ENCODE measurements at regions not wholly inside any gene's neighbourhood (a gene's known extent, or its start where the extent isn't known, plus 50 kb on each side); places are given as distances from the start of the nearest gene placed in this dataset.

DNA sequence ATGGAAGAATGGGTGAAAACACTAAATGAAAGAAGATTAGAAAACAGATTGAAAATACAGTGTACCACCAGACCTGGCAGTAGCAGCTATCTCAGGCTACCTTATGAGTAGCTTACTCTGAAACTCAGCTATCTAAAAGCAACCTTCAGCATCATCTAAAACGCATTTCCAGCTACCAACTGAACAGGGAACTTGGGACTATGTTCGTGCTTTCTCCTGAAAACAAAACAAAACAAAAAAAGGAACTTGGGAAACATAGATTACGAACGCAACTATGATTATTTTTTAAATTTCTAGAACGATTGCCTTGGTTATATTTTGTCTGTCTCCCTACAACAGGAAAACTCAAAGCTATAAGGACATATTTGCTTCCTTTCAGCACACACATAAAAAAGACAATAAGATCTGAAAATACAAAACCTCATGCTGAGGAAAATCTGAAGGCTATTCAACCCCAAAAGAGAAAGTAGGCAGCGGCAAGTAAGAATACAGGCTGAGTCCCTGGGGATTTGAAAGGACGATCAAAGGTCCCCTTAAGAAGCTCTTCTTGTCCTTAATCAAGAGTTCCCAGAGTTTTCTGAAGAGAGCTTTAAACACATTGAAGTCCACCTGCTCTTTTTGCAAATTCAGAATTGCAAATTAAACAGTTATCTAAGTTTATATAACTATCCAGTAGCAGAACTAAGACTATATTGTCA, 53.4 kb downstream of the OR2K2 start:
- no peaks in the 10 kb centered on the region for H3K9me1 ChIP-seq (replicated peaks; ENCODE audit: control insufficient read depth, extremely low read depth, insufficient read depth, low read length)
- no peaks in the 10 kb centered on the region for H3K9me3 ChIP-seq (replicated peaks; ENCODE audit: control insufficient read depth, insufficient read depth, low read length)
- no peaks in the 10 kb centered on the region for H3K27me3 ChIP-seq (ENCODE audit: control insufficient read depth in 2 of 2, insufficient read depth in 2 of 2, low read length in 2 of 2)
- POLR2A ChIA-PET = no interaction called here
- no TSS peak for BruUV-seq (replicated peaks)
- DNase-seq (ENCODE audit: low read depth, low spot score) (no peak), FAIRE-seq (no peak)
- no peak overlapping the region for H3K27ac ChIP-seq (ENCODE audit: insufficient read depth, low read depth, low read length)
- H3K36me3 ChIP-seq (ENCODE audit: control insufficient read depth in 2 of 2, extremely low read depth in 1 of 2, insufficient read depth in 2 of 2, low read length in 2 of 2) = no peaks in the 10 kb centered on the region
- H2AFZ ChIP-seq (ENCODE audit: low read depth, low read length) = no peak overlapping the region
- H3K9ac ChIP-seq (replicated peaks; ENCODE audit: extremely low read depth, insufficient read depth, low read length) = no peak overlapping the region
- CTCF ChIA-PET = interaction anchor here (0.6 to 1.2 kb wide), 2 partner anchors 34 to 654 kb away, joined by 3 to 4 read pairs; no protein-coding TSS in a partner anchor
- dilution Hi-C loops (cut with MboI; ENCODE audit: extremely low pct_ligation_motif_present, low sequenced_read_pairs) = no loop called here
- TF ChIP-seq EZH2 (IDR thresholded peaks at IDR 0.05; ENCODE audit: borderline replicate concordance, low read depth, low read length, severe bottlenecking) = no peak
- no peak for TF ChIP-seq GATA2 (IDR thresholded peaks at IDR 0.05; ENCODE audit: insufficient read depth, insufficient read length, low read depth, low read length)
- TF ChIP-seq, protein P1, sequence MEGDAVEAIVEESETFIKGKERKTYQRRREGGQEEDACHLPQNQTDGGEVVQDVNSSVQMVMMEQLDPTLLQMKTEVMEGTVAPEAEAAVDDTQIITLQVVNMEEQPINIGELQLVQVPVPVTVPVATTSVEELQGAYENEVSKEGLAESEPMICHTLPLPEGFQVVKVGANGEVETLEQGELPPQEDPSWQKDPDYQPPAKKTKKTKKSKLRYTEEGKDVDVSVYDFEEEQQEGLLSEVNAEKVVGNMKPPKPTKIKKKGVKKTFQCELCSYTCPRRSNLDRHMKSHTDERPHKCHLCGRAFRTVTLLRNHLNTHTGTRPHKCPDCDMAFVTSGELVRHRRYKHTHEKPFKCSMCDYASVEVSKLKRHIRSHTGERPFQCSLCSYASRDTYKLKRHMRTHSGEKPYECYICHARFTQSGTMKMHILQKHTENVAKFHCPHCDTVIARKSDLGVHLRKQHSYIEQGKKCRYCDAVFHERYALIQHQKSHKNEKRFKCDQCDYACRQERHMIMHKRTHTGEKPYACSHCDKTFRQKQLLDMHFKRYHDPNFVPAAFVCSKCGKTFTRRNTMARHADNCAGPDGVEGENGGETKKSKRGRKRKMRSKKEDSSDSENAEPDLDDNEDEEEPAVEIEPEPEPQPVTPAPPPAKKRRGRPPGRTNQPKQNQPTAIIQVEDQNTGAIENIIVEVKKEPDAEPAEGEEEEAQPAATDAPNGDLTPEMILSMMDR (IDR thresholded peaks at IDR 0.05; ENCODE audit: extremely low read depth in 1 of 2, insufficient read depth in 1 of 2, low read depth in 1 of 2, low read length in 2 of 2) = no peak
- TF ChIP-seq POLR2A (IDR thresholded peaks at IDR 0.05; ENCODE audit: low read depth, low read length) = no peak
- TF ChIP-seq POLR2AphosphoS5 (IDR thresholded peaks at IDR 0.05; ENCODE audit: insufficient read depth, low read depth, low read length) = no peak
- no peak for TF ChIP-seq MYC (IDR thresholded peaks at IDR 0.05; ENCODE audit: low read depth, low read length)
- TF ChIP-seq, protein P2, sequence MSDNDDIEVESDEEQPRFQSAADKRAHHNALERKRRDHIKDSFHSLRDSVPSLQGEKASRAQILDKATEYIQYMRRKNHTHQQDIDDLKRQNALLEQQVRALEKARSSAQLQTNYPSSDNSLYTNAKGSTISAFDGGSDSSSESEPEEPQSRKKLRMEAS (IDR thresholded peaks at IDR 0.05; ENCODE audit: insufficient read depth, insufficient read length) = no peak
- TF ChIP-seq FOS (IDR thresholded peaks at IDR 0.05; ENCODE audit: borderline replicate concordance, insufficient read depth, low read length) = no peak
- TF ChIP-seq JUN (IDR thresholded peaks at IDR 0.05; ENCODE audit: borderline replicate concordance, insufficient read depth, insufficient read length, low read depth) = no peak
- intact Hi-C loops (cut with micrococcal nuclease) = no loop called here
- no peak overlapping the region for H3K4me2 ChIP-seq (ENCODE audit: insufficient read depth, low read length)
- H3K4me1 ChIP-seq (ENCODE audit: control insufficient read depth, extremely low read depth, insufficient read depth, low read length) = no peaks in the 10 kb centered on the region
- no peaks in the 10 kb centered on the region for H3K79me2 ChIP-seq (ENCODE audit: control insufficient read depth, insufficient read depth, low read length)
- H4K20me1 ChIP-seq (replicated peaks; ENCODE audit: control insufficient read depth, extremely low read depth, insufficient read depth, low read length) = no peaks in the 10 kb centered on the region
- no peak overlapping the region for H3K4me3 ChIP-seq (replicated peaks in 1 of 3; ENCODE audit: insufficient read depth in 1 of 3, low read depth in 1 of 3, low read length in 3 of 3)

Measured in endothelial cell of umbilical vein (primary cell).